ENCODE measurements at regions not wholly inside any gene's neighbourhood (a gene's known extent, or its start where the extent isn't known, plus 50 kb on each side); places are given as distances from the start of the nearest gene placed in this dataset.

DNA sequence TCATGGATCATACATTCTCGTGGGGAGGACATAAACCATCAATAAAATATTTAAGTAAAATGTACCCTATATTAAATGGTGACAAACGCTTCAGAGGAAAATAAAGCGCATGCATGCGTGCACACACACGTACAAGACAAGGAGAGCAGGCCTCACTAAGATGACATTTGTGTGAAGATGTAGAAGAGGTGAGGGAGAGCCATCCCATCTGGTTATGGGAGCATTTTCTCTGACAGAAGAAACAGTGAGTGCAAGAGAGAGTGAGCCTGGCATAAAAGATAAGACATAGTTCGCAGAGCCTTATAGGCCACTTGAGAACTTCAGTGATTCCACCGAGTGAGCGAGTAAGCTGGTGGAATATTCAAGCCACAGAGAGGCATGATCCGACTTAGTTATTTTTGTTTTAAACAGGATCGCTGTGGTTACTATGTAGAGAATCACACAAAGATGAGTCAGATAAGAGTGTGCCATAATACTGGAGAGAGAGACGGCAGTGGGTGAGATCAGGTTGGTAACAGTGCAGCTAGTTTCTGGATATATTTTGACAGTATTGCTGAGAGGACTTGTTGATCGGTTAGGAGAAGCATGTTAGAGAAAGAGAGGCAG, 624.2 kb downstream of the PLPP3 start:
- no peak for FAIRE-seq

DNA sequence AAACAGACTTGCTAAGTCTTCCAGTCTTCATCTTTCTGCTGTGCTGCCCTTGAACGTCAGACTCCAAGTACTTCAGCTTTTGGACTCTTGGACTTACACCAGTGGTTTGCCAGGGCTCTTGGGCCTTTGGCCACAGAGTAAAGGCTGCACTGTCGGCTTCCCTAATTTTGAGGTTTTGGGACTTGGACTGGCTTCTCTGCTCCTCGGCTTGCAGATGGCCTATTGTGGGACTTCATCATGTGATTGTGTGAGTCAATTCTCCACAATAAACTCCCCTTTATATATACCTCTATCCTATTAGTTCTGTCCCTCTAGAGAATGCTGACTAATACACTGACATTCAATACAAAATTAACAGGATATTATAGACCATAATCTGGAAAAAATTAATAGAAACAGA, 628.1 kb downstream of the PLPP3 start:
- no peak for FAIRE-seq

DNA sequence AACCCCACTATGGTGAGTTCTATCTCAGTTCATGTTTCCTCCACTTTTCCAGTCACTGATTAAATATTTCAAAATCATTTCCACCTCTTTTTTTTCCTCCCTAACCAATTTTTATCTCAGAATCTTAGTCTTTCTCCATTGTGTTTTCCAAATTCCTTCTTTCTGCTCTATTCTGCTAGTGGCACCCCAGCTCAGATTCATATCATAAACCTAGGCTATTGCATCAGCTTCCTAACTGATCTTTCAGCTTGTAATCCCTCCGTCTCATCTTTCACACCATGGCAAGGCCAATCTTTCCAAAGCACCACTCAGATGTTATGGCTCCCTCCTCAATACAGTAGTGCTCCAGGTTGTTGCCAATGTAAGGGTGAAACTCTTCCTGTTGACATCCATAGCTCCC, 631.9 kb downstream of the PLPP3 start:
- no peak for FAIRE-seq

GRCh38 chr1:55943721-55944435, 635.5 kb downstream of the PLPP3 start:
- FAIRE-seq = no peak

- no peak for FAIRE-seq
These were observed 636.4 kb downstream of the PLPP3 start for GRCh38 chr1:55943012-55943411.

DNA sequence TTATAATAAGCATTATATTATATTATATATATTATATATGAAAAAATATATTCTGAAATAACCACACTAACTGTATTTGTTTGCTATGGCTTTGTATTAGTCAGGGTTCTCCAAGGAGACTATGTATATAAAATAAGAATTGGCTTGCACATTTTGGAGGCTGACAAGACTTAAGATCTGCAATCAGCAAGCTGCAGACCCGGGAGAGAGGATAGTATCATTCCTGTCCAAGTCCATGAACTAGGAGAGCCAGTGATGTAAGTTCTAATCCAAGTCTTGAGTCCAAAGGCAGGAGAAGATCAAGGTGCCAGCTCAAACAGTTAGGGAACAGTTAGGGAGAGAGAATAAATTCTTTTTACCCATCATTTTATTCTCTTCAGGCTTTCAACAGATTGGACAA, 639.5 kb downstream of the PLPP3 start:
- FAIRE-seq = no peak

DNA sequence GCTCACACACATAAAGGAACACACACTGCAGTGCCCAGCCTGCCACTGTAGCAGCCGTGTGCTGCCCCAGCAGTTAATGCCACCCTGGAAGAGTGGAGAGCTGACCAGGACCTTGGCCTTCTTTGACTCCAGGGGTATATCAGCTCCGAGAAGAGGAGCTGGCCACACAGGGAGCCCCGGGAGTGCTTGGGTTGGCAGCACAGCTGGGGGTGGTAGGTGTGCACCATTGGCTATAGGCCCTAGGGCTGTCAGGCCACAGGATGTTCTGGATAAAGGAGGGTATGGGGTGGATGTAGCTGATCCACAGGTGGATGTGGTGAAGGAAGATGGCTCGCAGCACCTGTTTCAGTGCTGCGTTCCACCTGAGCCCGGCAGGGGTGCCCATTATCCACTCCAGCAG, 640.5 kb downstream of the PLPP3 start:
- FAIRE-seq = no peak

DNA sequence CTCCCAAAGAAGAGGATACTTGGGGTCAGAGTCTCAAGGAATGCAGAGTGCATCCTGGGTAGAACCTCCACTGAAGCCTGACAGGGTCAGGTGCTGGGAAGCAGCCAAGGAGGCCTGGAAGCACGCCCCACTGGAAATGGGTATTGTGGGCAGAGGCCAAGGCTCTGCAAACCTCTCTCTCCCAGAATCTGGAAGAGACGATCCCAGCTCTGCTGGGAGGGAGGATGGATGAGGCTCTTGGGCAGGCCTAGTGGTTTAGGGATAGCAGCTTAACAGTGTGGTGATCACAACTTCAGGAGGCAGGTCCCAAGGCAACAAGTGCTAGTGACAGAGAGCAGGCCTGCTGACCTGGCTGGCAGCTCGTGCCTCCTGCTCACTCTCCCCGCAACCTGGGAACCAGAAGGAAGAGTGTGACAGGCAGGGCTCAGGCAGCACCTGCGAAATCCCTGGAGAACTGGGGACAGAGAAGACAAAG, 641.0 kb downstream of the PLPP3 start:
- FAIRE-seq = no peak

DNA sequence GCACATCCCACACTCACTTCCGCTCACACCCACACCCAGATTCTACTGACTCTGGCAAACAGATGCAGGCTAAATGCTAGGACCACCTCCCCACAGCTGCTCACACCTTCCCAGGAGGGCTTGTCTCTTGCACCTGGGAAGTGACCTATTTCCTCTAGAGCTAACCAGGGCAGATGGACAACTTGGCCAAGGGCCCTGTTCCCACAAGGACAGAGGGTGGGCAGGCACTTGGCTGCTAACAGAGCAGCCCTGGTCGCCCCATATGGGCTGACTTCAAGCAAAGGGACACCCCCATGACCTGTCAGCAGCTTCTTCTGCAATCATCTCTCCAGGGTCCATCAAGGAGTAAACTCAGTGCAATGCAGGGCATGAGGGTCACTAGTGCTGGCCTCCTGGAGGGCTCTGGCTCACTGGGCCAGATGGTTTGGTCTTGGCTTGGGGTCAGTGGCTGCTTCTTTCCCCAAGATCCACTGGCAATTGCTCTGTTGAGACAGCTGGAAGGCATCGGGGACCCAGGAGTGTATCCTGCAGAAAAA, 641.5 kb downstream of the PLPP3 start:
- no peak for FAIRE-seq

DNA sequence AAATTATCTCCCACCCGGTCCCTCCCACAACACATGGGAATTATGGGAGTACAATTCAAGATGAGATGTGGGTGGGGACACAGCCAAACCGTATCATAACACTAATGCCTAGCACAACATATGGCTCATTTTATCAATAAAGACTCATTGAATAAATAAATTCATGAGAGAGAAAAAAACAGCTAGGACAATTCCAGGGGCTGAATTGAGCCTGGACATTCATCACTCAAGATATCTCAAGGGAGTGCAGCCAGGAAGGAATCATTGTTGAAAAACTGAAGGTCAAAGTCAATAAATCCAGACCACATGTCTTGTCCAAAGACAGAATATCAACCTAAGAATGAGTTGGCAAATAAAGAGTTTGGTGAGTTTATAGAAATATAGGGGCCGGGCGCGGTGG, 644.1 kb downstream of the PLPP3 start:
- FAIRE-seq = no peak

GRCh38 chr1:55932402-55932801, 647.0 kb downstream of the PLPP3 start:
- FAIRE-seq = no peak

- no peak for FAIRE-seq
These were observed 648.1 kb downstream of the PLPP3 start for GRCh38 chr1:55931081-55931940.

GRCh38 chr1:55929652-55930051, 649.7 kb downstream of the PLPP3 start:
- no peak for FAIRE-seq

GRCh38 chr1:55928576-55928975, 650.8 kb downstream of the PLPP3 start:
- FAIRE-seq = no peak

GRCh38 chr1:55927702-55928290, 651.6 kb downstream of the PLPP3 start:
- FAIRE-seq = peak; percentile 93

DNA sequence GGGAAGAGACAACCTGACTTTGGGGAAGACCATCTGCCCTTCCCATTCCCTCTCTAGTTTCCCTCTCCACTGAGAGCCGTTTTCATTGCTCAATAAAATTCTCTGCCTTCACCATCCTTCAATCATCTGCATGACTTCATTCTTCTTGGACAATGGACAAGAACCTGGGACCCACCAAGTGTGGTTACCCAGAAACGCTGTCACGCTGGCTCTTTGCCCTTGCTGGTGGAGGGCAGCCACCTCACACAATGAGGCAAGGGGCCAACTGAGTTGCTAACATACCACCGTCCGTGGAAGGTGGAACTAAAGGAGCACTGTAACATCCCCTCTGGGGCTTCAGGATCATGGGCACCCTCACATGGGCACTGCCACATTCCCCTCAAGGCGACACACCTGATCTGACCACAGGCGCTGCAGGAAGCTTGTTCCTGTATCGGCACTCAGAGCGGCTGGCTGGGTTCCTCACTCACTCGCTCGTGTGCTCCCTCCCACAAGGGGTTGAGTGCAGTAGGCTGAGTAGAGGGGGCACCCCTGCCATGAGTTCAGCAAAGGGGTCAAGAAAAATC, 652.4 kb downstream of the PLPP3 start:
- no peak for FAIRE-seq

DNA sequence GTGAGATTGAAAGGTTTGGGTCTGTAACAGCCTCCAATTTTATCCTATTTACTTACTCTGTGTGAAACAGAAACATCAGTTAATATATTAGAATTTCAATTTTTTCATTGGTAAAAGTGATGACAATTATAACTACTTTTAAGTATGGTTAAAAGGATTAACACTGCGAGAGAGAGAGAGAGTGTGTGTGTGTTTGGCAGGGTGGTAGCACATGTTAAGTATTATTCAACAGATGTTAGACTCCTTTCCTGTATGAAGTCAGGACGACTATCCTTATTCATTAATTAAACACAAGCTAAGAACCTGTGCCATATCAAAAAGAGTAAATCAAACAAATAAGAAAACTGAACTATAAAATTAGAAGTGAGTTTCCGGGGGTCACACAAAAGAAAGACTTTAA, 662.5 kb downstream of the PLPP3 start:
- no peak for FAIRE-seq

- FAIRE-seq = no peak
These were observed 662.9 kb downstream of the PLPP3 start for GRCh38 chr1:55916481-55916880.

DNA sequence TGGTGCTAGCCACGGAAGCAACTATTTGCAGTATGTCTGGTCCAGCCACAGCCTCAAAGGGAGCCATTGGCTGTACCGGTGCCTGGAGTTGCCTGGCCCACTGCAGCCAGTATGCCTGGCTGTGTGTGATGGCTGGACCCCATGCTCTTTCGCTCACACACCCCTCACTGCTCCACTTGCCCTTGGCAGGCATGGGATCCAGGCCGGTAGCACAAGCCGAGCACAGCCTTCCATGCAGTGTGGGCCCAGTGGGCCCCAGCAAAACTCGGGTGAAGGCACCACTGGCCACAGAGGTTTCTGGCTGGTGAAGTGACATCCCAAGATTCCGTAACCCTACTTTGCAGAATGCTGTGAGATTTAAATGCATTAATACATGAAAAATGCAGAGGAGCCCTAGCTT, 665.8 kb downstream of the PLPP3 start:
- no peak for FAIRE-seq

DNA sequence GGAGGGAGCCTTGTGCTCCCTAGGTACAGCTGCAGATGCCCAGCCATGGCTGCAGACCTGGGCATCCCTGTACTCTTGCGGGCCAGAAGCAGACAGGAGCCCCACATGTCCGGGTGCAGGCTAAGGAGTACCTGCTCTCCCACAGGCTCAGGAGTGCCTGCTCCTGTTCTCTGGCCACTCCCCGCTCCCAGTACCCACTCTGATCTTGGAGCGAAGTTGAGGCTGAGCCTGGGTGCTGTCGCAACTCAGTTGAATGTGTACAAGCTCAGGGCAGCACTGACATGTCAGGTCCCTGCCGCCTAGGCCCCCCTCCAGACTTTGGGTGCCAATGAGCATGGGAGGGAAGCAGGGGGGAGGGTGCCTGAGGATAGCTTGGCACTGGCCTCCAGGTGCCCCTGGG, 666.9 kb downstream of the PLPP3 start:
- FAIRE-seq = no peak

DNA sequence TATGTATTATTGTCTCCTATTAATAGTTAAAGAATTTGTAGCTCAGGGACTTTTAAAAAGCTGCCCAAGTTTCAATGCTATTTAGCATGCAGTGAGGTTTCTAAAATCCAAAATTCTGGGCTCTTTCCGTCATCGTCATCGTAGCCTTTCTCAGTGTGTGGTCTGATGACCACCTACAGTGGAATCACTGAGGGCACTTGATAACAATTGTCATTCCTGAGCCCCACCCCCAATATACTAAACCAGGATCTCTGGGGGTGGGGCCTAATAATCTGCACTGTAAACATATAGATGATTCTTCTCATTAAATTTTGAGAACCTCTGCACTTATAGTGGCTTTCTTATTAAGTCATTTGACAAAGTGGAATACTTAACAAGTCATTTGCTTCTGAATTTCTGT, 674.8 kb downstream of the PLPP3 start:
- FAIRE-seq = no peak

- FAIRE-seq = no peak
These were observed 681.2 kb downstream of the PLPP3 start for GRCh38 chr1:55898181-55898580.

- no peak for FAIRE-seq
These were observed 681.0 kb upstream of the USP24 start for GRCh38 chr1:55896210-55896609.
